ENCODE measurements at regions not wholly inside any gene's neighbourhood (a gene's known extent, or its start where the extent isn't known, plus 50 kb on each side); places are given as distances from the start of the nearest gene placed in this dataset.
"Not testable (repeated sequence)": the region's sequence is repeated elsewhere in the genome, so short reads cannot be mapped to it uniquely, and the experiment has no call there.

DNA sequence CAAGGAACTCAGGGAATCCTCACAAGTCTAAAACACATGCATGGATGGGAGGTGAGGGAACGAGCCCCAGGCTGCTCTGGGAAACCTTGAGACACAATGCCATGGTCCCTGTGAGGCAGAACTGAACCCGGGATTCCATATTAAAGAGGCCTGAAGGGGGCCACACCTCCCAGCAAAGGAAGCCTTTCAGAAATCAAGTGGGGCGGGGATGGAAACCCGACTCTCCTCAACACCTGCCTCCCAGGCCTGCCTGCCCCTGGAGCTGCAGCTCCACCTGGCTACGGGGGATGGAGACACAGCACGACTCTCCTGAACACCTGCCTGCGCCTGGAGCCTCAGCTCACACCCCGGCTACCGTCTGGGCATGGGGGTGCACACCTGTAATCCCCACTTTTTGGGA lies 77.8 kb upstream of the LPCAT1 start:
- TF ChIP-seq, protein P1, sequence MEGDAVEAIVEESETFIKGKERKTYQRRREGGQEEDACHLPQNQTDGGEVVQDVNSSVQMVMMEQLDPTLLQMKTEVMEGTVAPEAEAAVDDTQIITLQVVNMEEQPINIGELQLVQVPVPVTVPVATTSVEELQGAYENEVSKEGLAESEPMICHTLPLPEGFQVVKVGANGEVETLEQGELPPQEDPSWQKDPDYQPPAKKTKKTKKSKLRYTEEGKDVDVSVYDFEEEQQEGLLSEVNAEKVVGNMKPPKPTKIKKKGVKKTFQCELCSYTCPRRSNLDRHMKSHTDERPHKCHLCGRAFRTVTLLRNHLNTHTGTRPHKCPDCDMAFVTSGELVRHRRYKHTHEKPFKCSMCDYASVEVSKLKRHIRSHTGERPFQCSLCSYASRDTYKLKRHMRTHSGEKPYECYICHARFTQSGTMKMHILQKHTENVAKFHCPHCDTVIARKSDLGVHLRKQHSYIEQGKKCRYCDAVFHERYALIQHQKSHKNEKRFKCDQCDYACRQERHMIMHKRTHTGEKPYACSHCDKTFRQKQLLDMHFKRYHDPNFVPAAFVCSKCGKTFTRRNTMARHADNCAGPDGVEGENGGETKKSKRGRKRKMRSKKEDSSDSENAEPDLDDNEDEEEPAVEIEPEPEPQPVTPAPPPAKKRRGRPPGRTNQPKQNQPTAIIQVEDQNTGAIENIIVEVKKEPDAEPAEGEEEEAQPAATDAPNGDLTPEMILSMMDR (conservative IDR thresholded peaks at IDR 0.05) = peak; percentile 20
- not testable (repeated sequence) for H3K27me3 Mint-ChIP-seq; H3K36me3 Mint-ChIP-seq; H3K9me3 Mint-ChIP-seq; H3K4me1 Mint-ChIP-seq (ENCODE audit: unreplicated experiment); DNase-seq (ENCODE audit: extremely low spot score, unreplicated experiment); H3K27ac Mint-ChIP-seq; H3K4me3 Mint-ChIP-seq

DNA sequence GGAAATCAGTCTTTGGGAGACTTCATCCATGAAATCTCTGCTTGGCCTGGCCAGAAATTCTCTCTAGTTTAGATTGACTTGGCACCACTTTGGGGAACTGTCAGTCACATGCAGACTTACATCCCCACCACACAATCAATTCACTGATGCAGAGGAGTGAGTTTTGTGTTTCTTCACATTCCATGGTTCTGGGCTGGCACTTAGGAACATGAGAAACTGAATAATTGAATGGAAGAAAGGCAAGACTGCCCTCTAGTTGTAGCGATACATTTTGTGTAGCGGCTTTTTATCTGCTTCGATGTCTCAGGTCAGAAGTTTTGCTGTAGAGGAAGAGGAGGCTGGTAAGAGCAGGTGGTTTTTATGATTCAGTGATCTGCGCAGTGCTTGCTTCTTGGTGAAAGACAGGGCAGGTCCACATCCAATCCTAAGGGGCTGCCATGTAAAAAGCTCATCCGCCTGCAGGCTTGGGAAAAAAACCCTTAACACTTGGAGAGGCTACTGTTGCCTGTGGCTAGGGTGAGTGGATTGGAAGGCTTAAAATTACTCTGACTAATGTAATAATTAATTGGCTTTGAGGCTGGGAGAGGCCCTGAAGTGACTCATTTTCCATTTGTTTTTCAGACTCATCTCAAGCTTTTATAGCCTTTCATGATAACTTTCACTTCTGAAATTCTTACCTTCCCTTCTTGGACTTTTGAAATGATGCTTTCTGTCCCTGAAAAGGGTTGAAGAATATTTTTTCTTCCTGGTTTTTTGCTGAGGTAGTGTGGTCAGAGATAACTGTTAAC lies 75.4 kb upstream of the LPCAT1 start:
- H3K4me3 Mint-ChIP-seq; H3K36me3 Mint-ChIP-seq; H3K4me1 Mint-ChIP-seq (ENCODE audit: unreplicated experiment); H3K27ac Mint-ChIP-seq; H3K27me3 Mint-ChIP-seq; H3K9me3 Mint-ChIP-seq; DNase-seq (ENCODE audit: extremely low spot score, unreplicated experiment): not testable (repeated sequence)
- TF ChIP-seq, protein P1 (conservative IDR thresholded peaks at IDR 0.05) = peak; percentile 58

GRCh38 chr5:1597093-1597473 lies 73.3 kb upstream of the LPCAT1 start:
- not testable (repeated sequence) for DNase-seq (ENCODE audit: extremely low spot score, unreplicated experiment); H3K4me1 Mint-ChIP-seq (ENCODE audit: unreplicated experiment); H3K4me3 Mint-ChIP-seq; H3K36me3 Mint-ChIP-seq; H3K27me3 Mint-ChIP-seq; H3K9me3 Mint-ChIP-seq; H3K27ac Mint-ChIP-seq

DNA sequence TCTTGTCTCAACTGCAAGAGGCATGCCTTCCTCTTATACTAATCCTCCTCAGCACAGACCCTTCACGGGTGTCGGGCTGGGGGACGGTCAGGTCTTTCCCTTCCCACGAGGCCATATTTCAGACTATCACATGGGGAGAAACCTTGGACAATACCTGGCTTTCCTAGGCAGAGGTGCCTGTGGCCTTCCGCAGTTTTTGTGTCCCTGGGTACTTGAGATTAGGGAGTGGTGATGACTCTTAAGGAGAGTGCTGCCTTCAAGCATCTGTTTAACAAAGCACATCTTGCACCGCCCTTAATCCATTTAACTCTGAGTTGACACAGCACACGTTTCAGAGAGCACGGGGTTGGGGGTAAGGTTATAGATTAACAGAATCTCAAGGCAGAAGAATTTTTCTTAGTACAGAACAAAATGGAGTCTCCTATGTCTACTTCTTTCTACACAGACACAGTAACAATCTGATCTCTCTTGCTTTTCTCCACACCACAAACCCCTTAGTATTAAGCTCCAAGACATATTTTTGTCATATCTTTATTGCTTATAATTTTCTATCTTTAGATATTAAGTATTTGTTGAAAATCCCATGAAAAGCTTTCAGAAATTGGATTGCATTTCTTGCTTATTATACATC lies 72.8 kb upstream of the LPCAT1 start:
- H3K4me1 Mint-ChIP-seq (ENCODE audit: unreplicated experiment); H3K27ac Mint-ChIP-seq; H3K9me3 Mint-ChIP-seq; H3K27me3 Mint-ChIP-seq; DNase-seq (ENCODE audit: extremely low spot score, unreplicated experiment); H3K4me3 Mint-ChIP-seq; H3K36me3 Mint-ChIP-seq: not testable (repeated sequence)

DNA sequence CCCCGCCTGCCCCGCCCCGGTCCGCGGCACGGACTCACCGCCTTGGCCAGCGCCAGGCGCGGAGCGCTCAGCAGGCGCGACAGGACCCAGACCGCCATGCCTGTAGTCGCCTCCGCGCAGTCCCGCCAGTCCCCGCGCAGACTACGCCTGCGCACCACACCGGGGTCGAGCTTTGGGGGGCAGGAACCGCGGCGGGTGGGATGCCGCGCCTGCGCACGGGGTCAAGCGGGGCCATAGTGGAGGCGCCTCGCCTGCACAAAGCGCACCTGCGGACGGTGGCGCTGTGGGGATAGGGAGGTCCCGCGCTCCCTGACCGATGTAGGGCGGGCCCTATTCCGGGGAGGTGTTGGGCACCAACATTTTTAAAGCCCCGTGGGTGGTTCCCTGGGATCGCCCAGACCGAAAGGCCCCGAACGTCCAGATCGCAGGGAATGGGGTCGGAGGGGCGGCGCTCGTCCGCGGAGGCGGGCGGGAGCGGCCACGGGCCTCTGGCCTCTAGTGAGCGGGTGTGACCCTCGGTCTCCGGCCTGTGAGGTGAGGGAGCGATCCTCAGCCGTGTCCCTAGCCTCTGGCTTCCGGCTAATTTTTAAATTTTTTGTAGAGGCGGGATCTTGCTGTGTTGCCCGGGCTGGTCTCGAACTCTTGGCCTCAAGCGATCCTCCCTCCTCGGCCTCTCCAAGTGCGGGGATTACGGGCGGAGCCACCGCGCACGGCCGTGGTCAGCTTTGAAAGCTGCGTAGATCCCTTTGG lies 70.8 kb upstream of the LPCAT1 start:
- H3K4me3 Mint-ChIP-seq = peak overlapping the region; percentile 84
- peak overlapping the region; percentile 46 for H3K27ac Mint-ChIP-seq
- DNase-seq (ENCODE audit: extremely low spot score, unreplicated experiment) = peak; percentile 89
- peaks cover 4% of the 10 kb centered on the region for H3K36me3 Mint-ChIP-seq
- no peaks in the 10 kb centered on the region for H3K27me3 Mint-ChIP-seq
- H3K9me3 Mint-ChIP-seq = no peaks in the 10 kb centered on the region
- TF ChIP-seq, protein P1 (conservative IDR thresholded peaks at IDR 0.05) = peak; percentile 66
- no peaks in the 10 kb centered on the region for H3K4me1 Mint-ChIP-seq (ENCODE audit: unreplicated experiment)

DNA sequence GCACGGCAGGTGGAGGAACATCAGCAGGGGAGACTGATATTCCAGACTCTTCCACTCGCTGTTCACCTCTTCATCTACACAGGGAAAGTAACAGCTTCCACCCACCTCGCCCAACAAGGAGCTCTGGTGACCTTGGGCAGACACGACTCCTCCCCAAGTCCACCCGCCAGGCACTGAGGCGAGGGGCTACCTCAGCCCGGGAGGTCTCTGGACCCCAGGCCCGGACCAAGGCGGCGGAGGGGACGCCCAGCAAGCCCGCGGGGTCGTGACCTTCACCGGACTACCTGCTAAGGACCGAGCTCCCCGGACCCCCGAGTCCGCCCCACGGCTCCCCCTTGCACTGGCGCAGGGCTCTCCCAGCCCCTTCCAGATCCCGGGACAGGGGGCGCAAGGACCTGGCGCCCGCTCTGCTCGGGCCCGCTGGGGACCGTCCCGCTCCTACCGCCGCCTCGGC lies 70.2 kb upstream of the LPCAT1 start:
- no peak for DNase-seq (ENCODE audit: extremely low spot score, unreplicated experiment)
- peaks cover 4% of the 10 kb centered on the region for H3K36me3 Mint-ChIP-seq
- no peaks in the 10 kb centered on the region for H3K4me1 Mint-ChIP-seq (ENCODE audit: unreplicated experiment)
- TF ChIP-seq, protein P1 (conservative IDR thresholded peaks at IDR 0.05) = no peak
- no peaks in the 10 kb centered on the region for H3K27me3 Mint-ChIP-seq
- H3K27ac Mint-ChIP-seq = no peak overlapping the region
- H3K4me3 Mint-ChIP-seq = peak overlapping the region; percentile 87
- no peaks in the 10 kb centered on the region for H3K9me3 Mint-ChIP-seq

GRCh38 chr5:1588071-1588694 lies 64.4 kb upstream of the LPCAT1 start:
- H3K4me3 Mint-ChIP-seq; H3K9me3 Mint-ChIP-seq; H3K27me3 Mint-ChIP-seq; DNase-seq (ENCODE audit: extremely low spot score, unreplicated experiment); H3K4me1 Mint-ChIP-seq (ENCODE audit: unreplicated experiment); H3K27ac Mint-ChIP-seq: not testable (repeated sequence)
- peaks cover 37% of the 10 kb centered on the region for H3K36me3 Mint-ChIP-seq

GRCh38 chr5:1583081-1583875 lies 59.5 kb upstream of the LPCAT1 start:
- H3K4me1 Mint-ChIP-seq (ENCODE audit: unreplicated experiment); H3K9me3 Mint-ChIP-seq; H3K4me3 Mint-ChIP-seq; DNase-seq (ENCODE audit: extremely low spot score, unreplicated experiment); H3K27me3 Mint-ChIP-seq: not testable (repeated sequence)
- Mint-ChIP-seq H3K27ac (peak overlapping the region; percentile 3), H3K36me3 (peaks cover 60% of the 10 kb centered on the region)

Data from type B pancreatic cell (in vitro differentiated cells).